ENCODE measurements at regions not wholly inside any gene's neighbourhood (a gene's known extent, or its start where the extent isn't known, plus 50 kb on each side); places are given as distances from the start of the nearest gene placed in this dataset.

- no peak for TF ChIP-seq CTCF (IDR thresholded peaks at IDR 0.05)
- TF ChIP-seq POLR2A (IDR thresholded peaks at IDR 0.05): no peak
Observed at GRCh38 chr10:131748191-131748590, 152.6 kb upstream of the PPP2R2D start.
